GM10266 (cell line): ENCODE measurements at regions not wholly inside any gene's neighbourhood (a gene's known extent, or its start where the extent isn't known, plus 50 kb on each side); places are given as distances from the start of the nearest gene placed in this dataset.

Experiments used
- DNase-seq: peaks from one replicate; pipeline ENCODE4 v3.0.0; 2012; ENCODE audit errors: extremely low spot score
- CTCF ChIP-seq: IDR thresholded peaks from 2 replicates; pipeline ENCODE4 v1.5.1; 2012; ENCODE audit warnings: mild to moderate bottlenecking, low read depth; ENCODE audit not compliant: control insufficient read depth, insufficient read depth; ENCODE audit errors: missing control alignments

GRCh38 chr16:52167328-52167727 is 379.6 kb downstream of the TOX3 start:
- no peak for TF ChIP-seq CTCF
- DNase-seq: no peak

DNA sequence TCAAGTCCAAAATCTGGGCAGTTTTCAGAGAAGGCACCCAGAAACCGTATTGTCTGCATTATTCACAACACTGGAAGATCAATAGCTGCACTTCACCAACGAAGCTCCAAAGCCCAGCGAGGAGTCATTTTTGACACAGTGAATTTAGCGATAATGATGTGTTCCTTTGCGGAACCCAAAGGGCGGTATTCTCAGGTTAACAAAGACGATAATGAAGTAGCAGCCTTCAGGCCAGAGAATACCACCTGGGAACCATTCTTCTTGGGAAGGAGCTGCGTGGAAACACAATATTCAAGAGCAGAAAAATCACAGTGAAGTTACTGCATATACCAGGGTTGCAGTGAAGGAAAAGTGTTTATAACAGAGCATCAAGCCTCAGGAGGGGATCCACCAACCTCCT is 381.0 kb downstream of the TOX3 start:
- TF ChIP-seq CTCF: no peak
- DNase-seq: no peak

DNA sequence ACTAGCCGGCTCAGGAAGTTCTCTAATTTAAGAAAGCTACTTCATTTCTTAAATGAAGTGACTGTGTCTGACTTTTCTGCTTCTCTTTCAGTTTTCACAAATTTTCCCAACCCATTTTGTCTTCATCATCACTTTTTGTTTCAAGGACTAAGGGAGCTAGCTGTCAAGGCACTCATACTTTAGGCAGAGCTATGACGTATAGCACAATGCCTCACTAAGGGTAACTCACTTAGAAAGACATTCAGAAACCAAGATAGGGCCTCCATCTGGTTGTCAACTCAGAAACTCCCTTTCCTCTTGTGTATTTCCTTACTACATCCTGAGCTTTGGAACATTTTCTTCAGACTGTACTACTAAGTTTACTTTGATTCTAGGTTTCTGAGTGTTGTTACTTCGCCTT is 397.9 kb downstream of the TOX3 start:
- no peak for DNase-seq
- no peak for TF ChIP-seq CTCF

DNA sequence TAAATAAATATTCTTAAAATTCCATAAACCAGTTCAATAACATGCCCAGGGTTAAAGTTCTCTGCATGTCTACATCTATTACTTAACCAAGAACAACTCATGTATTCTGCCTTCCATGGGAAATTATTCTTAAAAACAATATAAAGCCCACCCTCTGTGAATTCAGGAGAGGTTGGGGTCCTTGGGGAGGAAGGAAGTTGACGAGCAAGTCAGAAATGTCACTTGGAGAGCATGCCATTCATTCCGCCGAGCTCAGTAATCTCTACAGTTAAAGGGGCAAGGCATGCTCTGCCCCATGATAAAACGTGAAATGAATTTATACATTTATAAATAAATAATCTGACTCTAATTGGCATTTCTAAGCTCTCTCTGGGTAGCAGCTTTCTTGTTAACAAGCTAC is 405.1 kb downstream of the TOX3 start:
- no peak for TF ChIP-seq CTCF
- no peak for DNase-seq

DNA sequence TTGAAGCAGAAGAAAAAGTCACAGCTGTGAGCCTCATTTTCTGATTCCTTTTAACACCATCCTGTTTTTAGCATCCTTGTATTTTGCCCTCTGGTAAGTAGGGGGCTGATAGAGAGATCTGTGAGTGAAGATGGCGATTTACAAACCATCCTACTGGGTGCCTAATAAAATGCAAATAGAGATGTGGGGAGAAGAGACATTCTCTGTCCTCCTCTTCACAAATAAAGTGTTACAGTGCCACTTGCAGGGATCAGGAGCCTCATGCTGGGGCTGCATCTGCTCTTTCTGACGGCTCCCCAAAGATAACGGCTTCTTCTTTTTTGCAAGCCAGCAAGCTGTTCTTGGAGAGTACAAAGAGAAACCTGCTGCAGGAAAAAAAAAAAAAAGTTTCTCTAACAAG is 418.6 kb downstream of the TOX3 start:
- no peak for DNase-seq
- no peak for TF ChIP-seq CTCF

DNA sequence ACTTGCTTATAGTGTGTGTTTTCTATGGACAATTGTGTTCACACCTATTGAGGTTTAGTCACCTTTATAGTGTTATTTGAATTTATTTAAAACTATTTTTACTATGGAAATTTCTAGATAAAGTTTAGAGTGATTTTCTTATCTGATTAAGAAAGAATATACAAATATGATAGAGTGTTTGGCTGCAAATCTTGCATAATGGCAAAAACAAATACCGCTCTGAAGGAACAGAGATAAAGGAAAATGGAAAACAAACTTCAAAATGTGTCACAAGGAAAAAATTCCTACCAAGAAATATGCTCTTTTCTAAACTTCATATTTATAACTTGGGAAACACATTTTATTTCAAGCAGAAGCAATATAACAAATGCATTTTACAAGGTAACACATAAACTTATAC is 423.1 kb downstream of the TOX3 start:
- TF ChIP-seq CTCF: no peak
- no peak for DNase-seq

GRCh38 chr16:52123061-52123839 is 423.7 kb downstream of the TOX3 start:
- no peak for DNase-seq
- TF ChIP-seq CTCF: no peak
